SK-N-SH (cell line): ENCODE measurements at regions not wholly inside any gene's neighbourhood (a gene's known extent, or its start where the extent isn't known, plus 50 kb on each side); places are given as distances from the start of the nearest gene placed in this dataset.

Experiments
- EZH2phosphoT487 ChIP-seq: fragments of 200-600 bp; sonication (generic); IDR thresholded peaks from 2 replicates; pipeline ENCODE4 v1.6.1; 2017; ENCODE audit warnings: low read depth, mixed run types, mild to moderate bottlenecking, antibody characterized with exemption, moderate library complexity, borderline replicate concordance
- FOSL2 ChIP-seq: IDR thresholded peaks from 2 replicates; pipeline ENCODE4 v1.4.0; 2012; ENCODE audit warnings: low read depth, mild to moderate bottlenecking, moderate library complexity, borderline replicate concordance
- FOXJ3 ChIP-seq: sonication (generic); formaldehyde crosslinking; IDR thresholded peaks from 2 replicates; pipeline ENCODE4 v1.5.1; 2020; ENCODE audit warnings: mild to moderate bottlenecking, missing genetic modification reagents
- GABPA ChIP-seq: IDR thresholded peaks from 2 replicates; pipeline ENCODE4 v1.4.0; 2012; ENCODE audit warnings: low read depth, mild to moderate bottlenecking
- IRF3 ChIP-seq: fragments of 150-350 bp; IDR thresholded peaks from 2 replicates; pipeline ENCODE4 v1.6.1; 2016; ENCODE audit warnings: mild to moderate bottlenecking, low read depth, low read length
- RCOR1 ChIP-seq: fragments of 150-350 bp; IDR thresholded peaks from 2 replicates; pipeline ENCODE4 v1.6.1; 2017; ENCODE audit warnings: antibody characterized with exemption, low read length
- SIN3A ChIP-seq: IDR thresholded peaks from 2 replicates; pipeline ENCODE4 v1.6.1; 2012; ENCODE audit warnings: low read depth, mild to moderate bottlenecking, low read length, moderate library complexity, borderline replicate concordance

GRCh38 chr3:154776549-154777225 lies 303.4 kb upstream of the MME start:
- TF ChIP-seq RCOR1 (no peak), FOSL2 (no peak), SIN3A (no peak), GABPA (no peak), FOXJ3 (CRISPR knock-in tag) (no peak), IRF3 (no peak), EZH2phosphoT487 (no peak)
